ENCODE measurements at regions not wholly inside any gene's neighbourhood (a gene's known extent, or its start where the extent isn't known, plus 50 kb on each side); places are given as distances from the start of the nearest gene placed in this dataset.

DNA sequence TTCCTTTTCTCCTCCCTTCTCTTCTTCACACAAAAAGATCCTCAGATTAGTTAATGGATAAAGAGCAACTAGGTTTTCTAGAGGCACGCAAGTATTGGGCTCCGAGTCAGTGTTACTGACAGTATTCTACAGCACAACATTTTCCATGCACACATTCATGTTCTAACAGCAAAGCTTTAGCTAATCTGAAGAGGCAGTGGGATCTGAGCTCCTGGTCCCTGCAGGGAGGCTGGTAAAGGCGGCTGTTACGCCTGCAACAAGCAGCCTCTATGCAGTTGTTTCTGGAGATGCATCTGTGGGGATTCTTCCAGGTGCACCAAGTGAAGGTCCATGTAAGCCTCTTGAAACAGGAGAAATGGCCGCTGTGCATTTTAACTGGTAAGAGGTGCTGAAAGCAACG lies 143.8 kb downstream of the EFNB2 start:
- TF ChIP-seq, protein P1, sequence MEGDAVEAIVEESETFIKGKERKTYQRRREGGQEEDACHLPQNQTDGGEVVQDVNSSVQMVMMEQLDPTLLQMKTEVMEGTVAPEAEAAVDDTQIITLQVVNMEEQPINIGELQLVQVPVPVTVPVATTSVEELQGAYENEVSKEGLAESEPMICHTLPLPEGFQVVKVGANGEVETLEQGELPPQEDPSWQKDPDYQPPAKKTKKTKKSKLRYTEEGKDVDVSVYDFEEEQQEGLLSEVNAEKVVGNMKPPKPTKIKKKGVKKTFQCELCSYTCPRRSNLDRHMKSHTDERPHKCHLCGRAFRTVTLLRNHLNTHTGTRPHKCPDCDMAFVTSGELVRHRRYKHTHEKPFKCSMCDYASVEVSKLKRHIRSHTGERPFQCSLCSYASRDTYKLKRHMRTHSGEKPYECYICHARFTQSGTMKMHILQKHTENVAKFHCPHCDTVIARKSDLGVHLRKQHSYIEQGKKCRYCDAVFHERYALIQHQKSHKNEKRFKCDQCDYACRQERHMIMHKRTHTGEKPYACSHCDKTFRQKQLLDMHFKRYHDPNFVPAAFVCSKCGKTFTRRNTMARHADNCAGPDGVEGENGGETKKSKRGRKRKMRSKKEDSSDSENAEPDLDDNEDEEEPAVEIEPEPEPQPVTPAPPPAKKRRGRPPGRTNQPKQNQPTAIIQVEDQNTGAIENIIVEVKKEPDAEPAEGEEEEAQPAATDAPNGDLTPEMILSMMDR (IDR thresholded peaks at IDR 0.05; ENCODE audit: low read depth, low read length, poor library complexity, severe bottlenecking): no peak
- no peak for TF ChIP-seq EZH2phosphoT487 (IDR thresholded peaks at IDR 0.05; ENCODE audit: borderline replicate concordance, low read length)
